ENCODE measurements at regions not wholly inside any gene's neighbourhood (a gene's known extent, or its start where the extent isn't known, plus 50 kb on each side); places are given as distances from the start of the nearest gene placed in this dataset.

GRCh38 chr1:181863736-181864135 lies 197.8 kb downstream of the ZNF648 start:
- H3K79me2 ChIP-seq (ENCODE audit: low read length): no peaks in the 10 kb centered on the region
- H3K4me1 ChIP-seq (ENCODE audit: low read length): no peaks in the 10 kb centered on the region
- H3K4me2 ChIP-seq (ENCODE audit: low read length): no peak overlapping the region
- no peak overlapping the region for H2AFZ ChIP-seq (ENCODE audit: low read depth, low read length)
- no peak overlapping the region for H3K4me3 ChIP-seq (ENCODE audit: low read length)
- H4K20me1 ChIP-seq (ENCODE audit: insufficient read depth, low read length): no peaks in the 10 kb centered on the region
- H3K27ac ChIP-seq (ENCODE audit: low read length): no peak overlapping the region
- no peak overlapping the region for H3K9ac ChIP-seq (ENCODE audit: low read length)
- no peaks in the 10 kb centered on the region; the same call in 1 of the 2 replicates for H3K9me3 ChIP-seq (ENCODE audit: insufficient read depth, low read length)
- H3K27me3 ChIP-seq (ENCODE audit: low read depth, low read length): no peaks in the 10 kb centered on the region
- H3K36me3 ChIP-seq (replicated peaks; ENCODE audit: low read depth, low read length): no peaks in the 10 kb centered on the region
- no peak for TF ChIP-seq EZH2phosphoT487 (IDR thresholded peaks at IDR 0.05; ENCODE audit: low read depth)
- no peak for TF ChIP-seq CTCF (IDR thresholded peaks at IDR 0.05; ENCODE audit: low read depth, low read length)

- Histone ChIP-seq H3K4me1 (ENCODE audit: low read length) (no peaks in the 10 kb centered on the region), H3K4me3 (ENCODE audit: low read length) (no peak overlapping the region), H3K27ac (ENCODE audit: low read length) (no peak overlapping the region), H3K9ac (ENCODE audit: low read length) (no peak overlapping the region), H3K36me3 (replicated peaks; ENCODE audit: low read depth, low read length) (no peaks in the 10 kb centered on the region), H4K20me1 (ENCODE audit: insufficient read depth, low read length) (no peaks in the 10 kb centered on the region), H2AFZ (ENCODE audit: low read depth, low read length) (no peak overlapping the region), H3K9me3 (ENCODE audit: insufficient read depth, low read length) (no peaks in the 10 kb centered on the region; the same call in 1 of the 2 replicates), H3K27me3 (ENCODE audit: low read depth, low read length) (no peaks in the 10 kb centered on the region), H3K4me2 (ENCODE audit: low read length) (no peak overlapping the region), H3K79me2 (ENCODE audit: low read length) (no peaks in the 10 kb centered on the region)
- TF ChIP-seq EZH2phosphoT487 (IDR thresholded peaks at IDR 0.05; ENCODE audit: low read depth): no peak
- TF ChIP-seq CTCF (IDR thresholded peaks at IDR 0.05; ENCODE audit: low read depth, low read length): no peak
Observed at GRCh38 chr1:181863006-181863405, 198.5 kb downstream of the ZNF648 start.

GRCh38 chr1:181858135-181858534 lies 203.4 kb downstream of the ZNF648 start:
- H3K9ac ChIP-seq (ENCODE audit: low read length): no peak overlapping the region
- H3K27me3 ChIP-seq (ENCODE audit: low read depth, low read length): peaks cover 8% of the 10 kb centered on the region; the same call in 1 of the 2 replicates
- H3K4me1 ChIP-seq (ENCODE audit: low read length): no peaks in the 10 kb centered on the region
- no peaks in the 10 kb centered on the region for H3K36me3 ChIP-seq (replicated peaks; ENCODE audit: low read depth, low read length)
- no peak overlapping the region for H2AFZ ChIP-seq (ENCODE audit: low read depth, low read length)
- no peak overlapping the region for H3K27ac ChIP-seq (ENCODE audit: low read length)
- no peak overlapping the region for H3K4me3 ChIP-seq (ENCODE audit: low read length)
- no peaks in the 10 kb centered on the region for H3K9me3 ChIP-seq (ENCODE audit: insufficient read depth, low read length)
- H3K79me2 ChIP-seq (ENCODE audit: low read length): no peaks in the 10 kb centered on the region
- TF ChIP-seq EZH2phosphoT487 (IDR thresholded peaks at IDR 0.05; ENCODE audit: low read depth): no peak
- no peak for TF ChIP-seq CTCF (IDR thresholded peaks at IDR 0.05; ENCODE audit: low read depth, low read length)
- H4K20me1 ChIP-seq (ENCODE audit: insufficient read depth, low read length): no peaks in the 10 kb centered on the region
- H3K4me2 ChIP-seq (ENCODE audit: low read length): no peak overlapping the region
